ENCODE measurements at regions not wholly inside any gene's neighbourhood (a gene's known extent, or its start where the extent isn't known, plus 50 kb on each side); places are given as distances from the start of the nearest gene placed in this dataset.

GRCh38 chr2:88919087-88919738, 227.7 kb downstream of the RPIA start:
- no peak for TF ChIP-seq KDM1A (IDR thresholded peaks at IDR 0.05; ENCODE audit: borderline replicate concordance)
- TF ChIP-seq, protein P1, sequence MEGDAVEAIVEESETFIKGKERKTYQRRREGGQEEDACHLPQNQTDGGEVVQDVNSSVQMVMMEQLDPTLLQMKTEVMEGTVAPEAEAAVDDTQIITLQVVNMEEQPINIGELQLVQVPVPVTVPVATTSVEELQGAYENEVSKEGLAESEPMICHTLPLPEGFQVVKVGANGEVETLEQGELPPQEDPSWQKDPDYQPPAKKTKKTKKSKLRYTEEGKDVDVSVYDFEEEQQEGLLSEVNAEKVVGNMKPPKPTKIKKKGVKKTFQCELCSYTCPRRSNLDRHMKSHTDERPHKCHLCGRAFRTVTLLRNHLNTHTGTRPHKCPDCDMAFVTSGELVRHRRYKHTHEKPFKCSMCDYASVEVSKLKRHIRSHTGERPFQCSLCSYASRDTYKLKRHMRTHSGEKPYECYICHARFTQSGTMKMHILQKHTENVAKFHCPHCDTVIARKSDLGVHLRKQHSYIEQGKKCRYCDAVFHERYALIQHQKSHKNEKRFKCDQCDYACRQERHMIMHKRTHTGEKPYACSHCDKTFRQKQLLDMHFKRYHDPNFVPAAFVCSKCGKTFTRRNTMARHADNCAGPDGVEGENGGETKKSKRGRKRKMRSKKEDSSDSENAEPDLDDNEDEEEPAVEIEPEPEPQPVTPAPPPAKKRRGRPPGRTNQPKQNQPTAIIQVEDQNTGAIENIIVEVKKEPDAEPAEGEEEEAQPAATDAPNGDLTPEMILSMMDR (IDR thresholded peaks at IDR 0.05 in 2 of 3, conservative IDR thresholded peaks at IDR 0.05 in 1 of 3; ENCODE audit: control insufficient read depth in 2 of 3, extremely low read depth in 1 of 3, insufficient read depth in 1 of 3, low read depth in 3 of 3, low read length in 3 of 3), result peak; percentile 33 to 42 (median 38); a peak in 4 of 6 replicates
